ENCODE measurements at regions not wholly inside any gene's neighbourhood (a gene's known extent, or its start where the extent isn't known, plus 50 kb on each side); places are given as distances from the start of the nearest gene placed in this dataset.

GRCh38 chr3:144241404-144241803 is 269.8 kb downstream of the DIPK2A start:
- DNase-seq: no peak

- DNase-seq: no peak
Measured at GRCh38 chr3:144242747-144243146, 271.1 kb downstream of the DIPK2A start.

- DNase-seq: no peak
Measured at GRCh38 chr3:144244662-144245061, 273.0 kb downstream of the DIPK2A start.

GRCh38 chr3:144252896-144253295 is 281.3 kb downstream of the DIPK2A start:
- no peak for DNase-seq

GRCh38 chr3:144257381-144257780 is 285.8 kb downstream of the DIPK2A start:
- DNase-seq: no peak

GRCh38 chr3:144259267-144259666 is 287.6 kb downstream of the DIPK2A start:
- no peak for DNase-seq

- no peak for DNase-seq
Measured at GRCh38 chr3:144263706-144264105, 292.1 kb downstream of the DIPK2A start.

- no peak for DNase-seq
Measured at GRCh38 chr3:144264350-144264749, 292.7 kb downstream of the DIPK2A start.

GRCh38 chr3:144264794-144265193 is 293.2 kb downstream of the DIPK2A start:
- no peak for DNase-seq

- DNase-seq: no peak
Measured at GRCh38 chr3:144265542-144266100, 294.0 kb downstream of the DIPK2A start.

- no peak for DNase-seq
Measured at GRCh38 chr3:144270100-144270499, 298.5 kb downstream of the DIPK2A start.

GRCh38 chr3:144272680-144273079 is 301.1 kb downstream of the DIPK2A start:
- DNase-seq: no peak

- DNase-seq: no peak
Measured at GRCh38 chr3:144273601-144274000, 302.0 kb downstream of the DIPK2A start.

- DNase-seq: no peak
Measured at GRCh38 chr3:144275005-144275404, 303.4 kb downstream of the DIPK2A start.

GRCh38 chr3:144282313-144282712 is 310.7 kb downstream of the DIPK2A start:
- DNase-seq: no peak

GRCh38 chr3:144286235-144286910 is 314.8 kb downstream of the DIPK2A start:
- DNase-seq: no peak

- DNase-seq: no peak
Measured at GRCh38 chr3:144287001-144287400, 315.4 kb downstream of the DIPK2A start.

- DNase-seq: no peak
Measured at GRCh38 chr3:144289057-144289456, 317.4 kb downstream of the DIPK2A start.

GRCh38 chr3:144294659-144295538 is 323.3 kb downstream of the DIPK2A start:
- no peak for DNase-seq

GRCh38 chr3:144295613-144296012 is 324.0 kb downstream of the DIPK2A start:
- DNase-seq: no peak

GRCh38 chr3:144296808-144297207 is 325.2 kb downstream of the DIPK2A start:
- DNase-seq: no peak

- no peak for DNase-seq
Measured at GRCh38 chr3:144301863-144302262, 330.2 kb downstream of the DIPK2A start.

- DNase-seq: no peak
Measured at GRCh38 chr3:144307951-144308350, 336.3 kb downstream of the DIPK2A start.

GRCh38 chr3:144308396-144308795 is 336.8 kb downstream of the DIPK2A start:
- no peak for DNase-seq

Measured in 8988T (cell line).